HFFc6 (cell line): ENCODE measurements at regions not wholly inside any gene's neighbourhood (a gene's known extent, or its start where the extent isn't known, plus 50 kb on each side); places are given as distances from the start of the nearest gene placed in this dataset.

Source experiments
- DNase-seq: peaks from one replicate; pipeline ENCODE4 v3.0.0-alpha.2; 2018
- H3K27ac Mint-ChIP-seq: 2 replicates; pipeline ENCODE4 v1.8.0; 2020; ENCODE audit warnings: mild to moderate bottlenecking, mixed read lengths
- H3K27me3 Mint-ChIP-seq: 2 replicates; pipeline ENCODE4 v1.8.0; 2021; ENCODE audit warnings: mild to moderate bottlenecking, moderate library complexity, mixed read lengths; ENCODE audit not compliant: insufficient read depth
- H3K36me3 Mint-ChIP-seq: 2 replicates; pipeline ENCODE4 v1.8.0; 2021; ENCODE audit warnings: low read depth, mixed read lengths
- H3K4me1 Mint-ChIP-seq: 2 replicates; pipeline ENCODE4 v1.8.0; 2020; ENCODE audit warnings: low read depth, mixed read lengths
- H3K4me3 Mint-ChIP-seq: 2 replicates; pipeline ENCODE4 v1.8.0; 2020; ENCODE audit warnings: mild to moderate bottlenecking, moderate library complexity, mixed read lengths
- H3K9me3 Mint-ChIP-seq: 2 replicates; pipeline ENCODE4 v1.8.0; 2020; ENCODE audit warnings: mild to moderate bottlenecking, mixed read lengths
- TF ChIP-seq, protein P1 (sequence below): fragments of 200-600 bp; sonication (generic); IDR thresholded peaks from 2 replicates; pipeline ENCODE4 v1.5.0; 2021; ENCODE audit warnings: antibody characterized with exemption, mild to moderate bottlenecking

DNA sequence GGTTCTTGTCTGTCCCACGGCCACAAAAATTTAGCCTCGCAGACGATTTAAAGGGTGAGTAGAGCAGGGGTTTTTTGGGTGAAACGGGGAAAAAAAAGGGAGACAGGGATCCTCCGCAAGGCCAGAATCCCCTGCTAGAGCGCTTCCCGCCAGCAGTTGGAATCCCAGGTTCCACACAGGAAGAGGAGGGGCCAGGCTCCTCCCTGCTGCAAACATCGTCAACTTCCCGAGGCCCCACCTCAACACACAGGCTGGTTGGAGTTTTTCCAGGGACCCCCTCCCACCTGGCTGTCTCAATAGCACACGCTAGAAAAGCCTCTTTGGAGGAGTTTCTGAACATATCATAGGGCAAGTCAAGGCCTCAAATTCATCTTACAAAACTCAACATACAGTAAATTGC is 112.7 kb downstream of the MTERF1 start:
- Mint-ChIP-seq H3K9me3 (peaks cover 13% of the 10 kb centered on the region; the same call in 1 of the 2 replicates), H3K27ac (no peak overlapping the region), H3K4me1 (no peaks in the 10 kb centered on the region; the same call in 1 of the 2 replicates), H3K27me3 (peaks cover 4% of the 10 kb centered on the region; the same call in 1 of the 2 replicates), H3K36me3 (no peaks in the 10 kb centered on the region), H3K4me3 (no peak overlapping the region)
- DNase-seq, result no peak
- TF ChIP-seq, protein P1, sequence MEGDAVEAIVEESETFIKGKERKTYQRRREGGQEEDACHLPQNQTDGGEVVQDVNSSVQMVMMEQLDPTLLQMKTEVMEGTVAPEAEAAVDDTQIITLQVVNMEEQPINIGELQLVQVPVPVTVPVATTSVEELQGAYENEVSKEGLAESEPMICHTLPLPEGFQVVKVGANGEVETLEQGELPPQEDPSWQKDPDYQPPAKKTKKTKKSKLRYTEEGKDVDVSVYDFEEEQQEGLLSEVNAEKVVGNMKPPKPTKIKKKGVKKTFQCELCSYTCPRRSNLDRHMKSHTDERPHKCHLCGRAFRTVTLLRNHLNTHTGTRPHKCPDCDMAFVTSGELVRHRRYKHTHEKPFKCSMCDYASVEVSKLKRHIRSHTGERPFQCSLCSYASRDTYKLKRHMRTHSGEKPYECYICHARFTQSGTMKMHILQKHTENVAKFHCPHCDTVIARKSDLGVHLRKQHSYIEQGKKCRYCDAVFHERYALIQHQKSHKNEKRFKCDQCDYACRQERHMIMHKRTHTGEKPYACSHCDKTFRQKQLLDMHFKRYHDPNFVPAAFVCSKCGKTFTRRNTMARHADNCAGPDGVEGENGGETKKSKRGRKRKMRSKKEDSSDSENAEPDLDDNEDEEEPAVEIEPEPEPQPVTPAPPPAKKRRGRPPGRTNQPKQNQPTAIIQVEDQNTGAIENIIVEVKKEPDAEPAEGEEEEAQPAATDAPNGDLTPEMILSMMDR, result no peak

DNA sequence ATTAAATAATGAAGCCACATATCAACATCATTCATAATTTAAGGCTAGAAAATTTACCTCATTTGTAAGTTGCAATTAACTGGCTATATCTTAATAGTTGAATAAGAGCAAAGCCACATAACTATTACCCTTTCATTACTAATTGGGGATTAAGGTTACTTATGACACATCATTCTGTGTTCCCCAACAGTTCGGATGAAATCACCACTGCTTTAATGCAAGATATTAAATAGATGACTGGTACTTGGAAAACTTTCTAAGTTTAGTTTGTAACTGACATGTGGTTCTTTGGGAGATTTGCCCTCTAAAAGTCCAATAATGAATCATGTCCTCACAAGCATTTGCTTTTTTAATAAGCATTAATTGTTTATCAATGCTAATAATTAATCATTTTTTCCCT is 109.1 kb downstream of the MTERF1 start:
- no peak overlapping the region for H3K27ac Mint-ChIP-seq
- DNase-seq, result peak; percentile 9

DNA sequence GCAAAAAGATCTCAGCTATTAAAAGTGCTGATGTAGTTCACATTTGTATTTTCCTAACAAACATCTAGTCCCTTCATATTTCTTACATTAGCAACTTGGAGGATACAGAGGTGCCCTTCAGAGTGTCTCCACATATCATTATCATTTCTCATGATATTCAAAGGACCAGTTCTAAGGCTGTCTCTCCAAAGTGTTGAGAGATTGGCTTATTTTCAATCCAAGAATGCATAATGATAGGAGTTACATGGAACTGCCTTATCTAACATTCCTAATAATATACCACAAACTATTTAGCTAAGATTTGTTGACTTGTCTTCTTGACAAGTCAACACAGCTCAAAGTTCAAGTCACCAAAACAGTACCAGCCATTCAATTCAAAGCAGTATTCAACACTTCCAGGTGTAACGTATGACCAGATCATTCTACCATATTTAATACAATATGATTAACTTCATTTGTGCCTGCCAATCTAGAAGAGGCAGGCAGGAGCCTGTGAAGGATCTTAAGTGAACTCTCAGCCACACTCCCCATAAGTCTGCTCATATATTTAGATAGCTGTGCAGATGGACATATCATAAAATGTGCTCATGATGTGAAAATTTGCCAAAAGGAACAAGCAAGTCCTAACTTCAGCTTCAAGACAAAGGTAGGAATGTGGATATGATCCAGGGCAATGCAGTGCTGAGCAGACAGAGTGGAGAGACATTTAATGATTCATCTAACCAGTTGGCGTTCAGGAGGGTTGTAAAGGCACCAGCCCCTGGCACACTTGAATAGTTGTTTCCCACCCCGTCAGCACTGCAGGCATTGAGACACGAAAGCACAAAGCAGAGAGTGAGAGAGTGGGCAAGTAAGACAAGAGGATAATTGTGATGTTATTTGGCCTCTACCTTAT is 108.3 kb downstream of the MTERF1 start:
- no peaks in the 10 kb centered on the region for H3K36me3 Mint-ChIP-seq
- no peak overlapping the region for H3K4me3 Mint-ChIP-seq
- no peak for DNase-seq
- no peaks in the 10 kb centered on the region for H3K9me3 Mint-ChIP-seq
- peaks cover 5% of the 10 kb centered on the region; the same call in 1 of the 2 replicates for H3K27me3 Mint-ChIP-seq
- H3K27ac Mint-ChIP-seq, result no peak overlapping the region
- TF ChIP-seq, protein P1, result no peak
- H3K4me1 Mint-ChIP-seq, result no peaks in the 10 kb centered on the region; the same call in 1 of the 2 replicates

More for the DNA sequence above, 109.1 kb downstream of the MTERF1 start:
- TF ChIP-seq, protein P1, result no peak
- Mint-ChIP-seq H3K9me3 (no peaks in the 10 kb centered on the region), H3K27me3 (peaks cover 4% of the 10 kb centered on the region; the same call in 1 of the 2 replicates), H3K4me1 (no peaks in the 10 kb centered on the region; the same call in 1 of the 2 replicates), H3K36me3 (no peaks in the 10 kb centered on the region), H3K4me3 (no peak overlapping the region)

DNA sequence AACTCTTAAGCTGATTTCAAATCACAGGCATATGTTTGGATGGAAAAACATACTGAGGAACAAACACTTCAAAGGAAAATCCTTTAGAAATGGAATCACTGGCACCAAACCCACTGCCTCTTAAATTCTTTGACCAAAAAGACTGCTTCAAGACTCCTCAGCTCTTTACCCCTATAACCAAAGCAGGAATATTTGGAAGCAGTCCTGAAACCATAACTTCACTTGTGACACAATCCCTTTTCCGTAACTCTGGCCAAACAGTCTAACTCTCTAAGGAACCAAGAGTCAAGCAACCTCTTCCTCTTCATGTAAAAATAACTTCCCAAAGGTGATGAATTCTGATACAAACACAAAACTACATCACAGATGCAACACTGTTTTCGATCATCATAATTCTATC is 104.3 kb downstream of the MTERF1 start:
- Mint-ChIP-seq H3K27ac (no peak overlapping the region), H3K9me3 (no peaks in the 10 kb centered on the region), H3K36me3 (no peaks in the 10 kb centered on the region), H3K4me3 (no peak overlapping the region), H3K27me3 (peaks cover 6% of the 10 kb centered on the region; the same call in 1 of the 2 replicates), H3K4me1 (no peaks in the 10 kb centered on the region; the same call in 1 of the 2 replicates)
- no peak for DNase-seq
- TF ChIP-seq, protein P1, result no peak

DNA sequence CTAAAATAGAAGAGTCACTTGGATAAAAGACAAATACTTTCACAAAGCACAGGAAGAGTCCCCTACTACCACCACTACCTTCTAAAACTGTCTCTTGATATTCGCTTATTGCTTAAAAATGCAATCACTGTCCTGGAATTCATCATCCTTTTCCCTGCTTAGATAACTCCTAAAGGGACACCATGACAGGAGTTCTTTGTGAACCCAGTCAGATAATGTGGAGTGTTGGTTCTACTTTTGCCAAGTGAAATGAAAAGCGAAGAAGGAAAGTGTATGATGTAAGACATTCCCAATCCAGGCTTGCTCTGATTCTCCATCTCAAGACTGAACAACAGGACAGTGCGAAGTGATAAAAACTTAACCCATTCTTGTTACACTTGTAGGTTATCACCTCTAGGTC is 103.0 kb downstream of the MTERF1 start:
- no peak overlapping the region for H3K27ac Mint-ChIP-seq
- H3K4me3 Mint-ChIP-seq, result no peak overlapping the region
- peaks cover 6% of the 10 kb centered on the region; the same call in 1 of the 2 replicates for H3K27me3 Mint-ChIP-seq
- TF ChIP-seq, protein P1, result no peak
- no peaks in the 10 kb centered on the region for H3K9me3 Mint-ChIP-seq
- no peak for DNase-seq
- H3K4me1 Mint-ChIP-seq, result no peaks in the 10 kb centered on the region; the same call in 1 of the 2 replicates
- no peaks in the 10 kb centered on the region for H3K36me3 Mint-ChIP-seq
